Endothelial cell of umbilical vein (primary cell): ENCODE measurements at regions not wholly inside any gene's neighbourhood (a gene's known extent, or its start where the extent isn't known, plus 50 kb on each side); places are given as distances from the start of the nearest gene placed in this dataset.

Source experiments
- CTCF ChIP-seq, 2 donors: IDR thresholded peaks; 1 replicate in 1 of 2; 2 replicates in 1 of 2; pipeline ENCODE4 v1.5.1; 2011; ENCODE audit warnings: low read length in 2 of 2, mild to moderate bottlenecking in 2 of 2, moderate library complexity in 2 of 2, control low read depth in 1 of 2, inconsistent platforms in 1 of 2, low read depth in 1 of 2; ENCODE audit not compliant: insufficient read depth in 1 of 2; ENCODE audit errors: extremely low read depth in 1 of 2
- POLR2A ChIP-seq: IDR thresholded peaks from 2 replicates; pipeline ENCODE4 v1.6.1; 2012; ENCODE audit warnings: low read depth, mild to moderate bottlenecking, control low read depth, low read length

GRCh38 chr2:41151746-41152145 lies 699.9 kb upstream of the SLC8A1 start:
- TF ChIP-seq CTCF (IDR thresholded peaks at IDR 0.05; ENCODE audit: extremely low read depth in 1 of 2, insufficient read depth in 1 of 2, low read depth in 1 of 2, low read length in 2 of 2) = no peak
- no peak for TF ChIP-seq POLR2A
